Fibroblast of villous mesenchyme (primary cell): ENCODE measurements at regions not wholly inside any gene's neighbourhood (a gene's known extent, or its start where the extent isn't known, plus 50 kb on each side); places are given as distances from the start of the nearest gene placed in this dataset.

ENCODE experiments used
- DNase-seq: peaks from one replicate; pipeline ENCODE4 v3.0.0-alpha.2; 2010; ENCODE audit warnings: low read depth
- H3K4me3 ChIP-seq: 2 replicates; pipeline ENCODE4 v1.5.1; 2011; ENCODE audit warnings: low read depth, mild to moderate bottlenecking, low read length
- CTCF ChIP-seq: IDR thresholded peaks from 2 replicates; pipeline ENCODE4 v1.5.1; 2012; ENCODE audit warnings: low read depth, mild to moderate bottlenecking, low read length; ENCODE audit not compliant: insufficient read depth

- DNase-seq = no peak
- H3K4me3 ChIP-seq = no peak overlapping the region
- TF ChIP-seq CTCF = no peak
These were observed 529.7 kb downstream of the DSC3 start for GRCh38 chr18:30512872-30513271.

- no peak for TF ChIP-seq CTCF
- no peak overlapping the region for H3K4me3 ChIP-seq
- no peak for DNase-seq
These were observed 531.7 kb downstream of the DSC3 start for GRCh38 chr18:30510882-30511281.

- no peak for DNase-seq
- no peak for TF ChIP-seq CTCF
- no peak overlapping the region for H3K4me3 ChIP-seq
These were observed 540.9 kb downstream of the DSC3 start for GRCh38 chr18:30501594-30501993.

GRCh38 chr18:30500240-30500945, 542.1 kb downstream of the DSC3 start:
- DNase-seq = no peak
- TF ChIP-seq CTCF = no peak

GRCh38 chr18:30499721-30500120, 542.8 kb downstream of the DSC3 start:
- no peak for DNase-seq
- no peak for TF ChIP-seq CTCF
- H3K4me3 ChIP-seq = no peak overlapping the region

More at GRCh38 chr18:30500240-30500945, 542.1 kb downstream of the DSC3 start:
- H3K4me3 ChIP-seq = no peak overlapping the region

GRCh38 chr18:30492552-30493129, 549.9 kb downstream of the DSC3 start:
- TF ChIP-seq CTCF = no peak
- no peak overlapping the region for H3K4me3 ChIP-seq
- DNase-seq = no peak
